ENCODE measurements at regions not wholly inside any gene's neighbourhood (a gene's known extent, or its start where the extent isn't known, plus 50 kb on each side); places are given as distances from the start of the nearest gene placed in this dataset.

GRCh38 chr13:107238262-107238981 lies 670.5 kb upstream of the ARGLU1 start:
- Histone ChIP-seq H3K27ac (ENCODE audit: low read depth, low read length) (no peak overlapping the region), H3K9me3 (ENCODE audit: control insufficient read depth, insufficient read depth, low read length) (0 out of 2 replicates have a peak, but pooled peaks cover 2% of the 10 kb centered on the region), H3K27me3 (ENCODE audit: control insufficient read depth, insufficient read depth, low read length) (no peaks in the 10 kb centered on the region), H3K4me3 (ENCODE audit: low read depth, low read length) (no peak overlapping the region)
- CTCF ChIA-PET = interaction anchor here (0.8 to 0.9 kb wide), 2 partner anchors 131 to 412 kb away, joined by 3 read pairs; no protein-coding TSS in a partner anchor
- POLR2A ChIA-PET = interaction anchor here (0.6 kb wide), 1 partner anchor 60 kb away, joined by 5 read pairs; no protein-coding TSS in a partner anchor
- no peak for DNase-seq (ENCODE audit: low read depth, low spot score)
- TF ChIP-seq CTCF (IDR thresholded peaks at IDR 0.05; ENCODE audit: low read depth, low read length) = no peak

GRCh38 chr13:107234319-107235073 lies 666.6 kb upstream of the ARGLU1 start:
- no peak for TF ChIP-seq CTCF (IDR thresholded peaks at IDR 0.05; ENCODE audit: low read depth, low read length)
- DNase-seq (ENCODE audit: low read depth, low spot score) = no peak
- POLR2A ChIA-PET = interaction anchor here (0.6 kb wide), 1 partner anchor 318 kb away, joined by 4 read pairs; no protein-coding TSS in a partner anchor
- H3K27ac ChIP-seq (ENCODE audit: low read depth, low read length) = no peak overlapping the region
- CTCF ChIA-PET = interaction anchor here (0.6 to 1.0 kb wide), 2 partner anchors 11 to 435 kb away, joined by 3 read pairs; no protein-coding TSS in a partner anchor
- H3K27me3 ChIP-seq (ENCODE audit: control insufficient read depth, insufficient read depth, low read length) = no peaks in the 10 kb centered on the region
- H3K9me3 ChIP-seq (ENCODE audit: control insufficient read depth, insufficient read depth, low read length) = no peaks in the 10 kb centered on the region
- H3K4me3 ChIP-seq (ENCODE audit: low read depth, low read length) = no peak overlapping the region

- no peak for TF ChIP-seq CTCF (IDR thresholded peaks at IDR 0.05; ENCODE audit: low read depth, low read length)
- no peak overlapping the region for H3K27ac ChIP-seq (ENCODE audit: low read depth, low read length)
- no peaks in the 10 kb centered on the region for H3K9me3 ChIP-seq (ENCODE audit: control insufficient read depth, insufficient read depth, low read length)
- H3K27me3 ChIP-seq (ENCODE audit: control insufficient read depth, insufficient read depth, low read length) = no peaks in the 10 kb centered on the region
- DNase-seq (ENCODE audit: low read depth, low spot score) = no peak
- ChIA-PET CTCF (no interaction called here), POLR2A (no interaction called here)
- H3K4me3 ChIP-seq (ENCODE audit: low read depth, low read length) = no peak overlapping the region
These were observed 665.6 kb upstream of the ARGLU1 start for GRCh38 chr13:107233541-107233940.

GRCh38 chr13:107231944-107232343 lies 664.0 kb upstream of the ARGLU1 start:
- DNase-seq (ENCODE audit: low read depth, low spot score) = no peak
- no peak overlapping the region for H3K4me3 ChIP-seq (ENCODE audit: low read depth, low read length)
- TF ChIP-seq CTCF (IDR thresholded peaks at IDR 0.05; ENCODE audit: low read depth, low read length) = no peak
- no peak overlapping the region for H3K27ac ChIP-seq (ENCODE audit: low read depth, low read length)
- H3K27me3 ChIP-seq (ENCODE audit: control insufficient read depth, insufficient read depth, low read length) = no peaks in the 10 kb centered on the region
- ChIA-PET CTCF (interaction anchor here (1.1 kb wide), 1 partner anchor 924 kb away, joined by 4 read pairs; no protein-coding TSS in a partner anchor), POLR2A (no interaction called here)
- no peaks in the 10 kb centered on the region for H3K9me3 ChIP-seq (ENCODE audit: control insufficient read depth, insufficient read depth, low read length)

- Histone ChIP-seq H3K27me3 (ENCODE audit: control insufficient read depth, insufficient read depth, low read length) (no peaks in the 10 kb centered on the region), H3K27ac (ENCODE audit: low read depth, low read length) (no peak overlapping the region), H3K4me3 (ENCODE audit: low read depth, low read length) (no peak overlapping the region), H3K9me3 (ENCODE audit: control insufficient read depth, insufficient read depth, low read length) (no peaks in the 10 kb centered on the region)
- TF ChIP-seq CTCF (IDR thresholded peaks at IDR 0.05; ENCODE audit: low read depth, low read length) = no peak
- CTCF ChIA-PET = interaction anchor here (1.0 kb wide), 1 partner anchor 932 kb away, joined by 5 read pairs; no protein-coding TSS in a partner anchor
- POLR2A ChIA-PET = no interaction called here
- no peak for DNase-seq (ENCODE audit: low read depth, low spot score)
These were observed 655.9 kb upstream of the ARGLU1 start for GRCh38 chr13:107223867-107224266.
